HG03139 (cell line): ENCODE measurements at regions not wholly inside any gene's neighbourhood (a gene's known extent, or its start where the extent isn't known, plus 50 kb on each side); places are given as distances from the start of the nearest gene placed in this dataset.
"Not testable (repeated sequence)": the region's sequence is repeated elsewhere in the genome, so short reads cannot be mapped to it uniquely, and the experiment has no call there.

Experiments used
- ATAC-seq: cut with Tn5 transposase; IDR thresholded peaks from one replicate; pipeline ENCODE4 v1.9.1; 2021; ENCODE audit not compliant: unreplicated experiment

DNA sequence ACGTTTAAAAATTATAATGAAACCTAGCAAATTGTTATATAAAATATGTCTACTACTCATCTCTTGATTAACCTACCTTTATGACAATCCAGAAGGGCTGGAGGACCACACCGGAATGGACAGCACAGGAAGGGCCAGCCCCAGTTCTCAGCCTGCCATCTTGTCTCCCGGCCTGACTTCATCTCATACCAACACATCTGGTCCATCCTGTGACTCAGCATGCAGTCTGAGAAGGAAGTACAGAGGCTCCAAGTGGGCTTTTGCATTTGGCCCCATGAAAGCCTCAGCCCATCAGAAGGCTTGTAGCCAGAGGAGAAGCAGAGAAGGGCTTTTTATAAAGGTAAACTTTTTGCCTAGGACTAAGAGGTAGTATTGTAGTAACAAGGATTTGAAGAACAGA lies 436.6 kb downstream of the MRPL39 start:
- ATAC-seq: no peak

DNA sequence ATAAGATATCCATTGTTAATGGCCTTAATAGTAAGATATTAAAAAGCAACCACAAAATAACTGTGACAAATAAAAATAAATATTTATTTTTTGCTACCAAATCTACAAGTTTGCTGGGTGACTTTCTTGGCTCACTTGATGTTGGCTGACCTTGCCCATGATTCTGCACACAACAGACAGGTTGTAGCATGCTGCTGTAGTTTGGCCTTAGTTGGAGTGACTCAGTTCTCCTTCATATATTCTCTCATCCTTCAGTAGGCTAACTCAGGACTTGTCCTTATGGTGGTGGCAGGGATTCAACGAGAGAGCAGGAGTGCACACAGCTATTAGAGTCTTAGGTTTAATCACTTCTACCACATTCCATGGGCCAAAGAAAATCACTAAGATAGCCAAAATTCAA lies 437.9 kb downstream of the MRPL39 start:
- ATAC-seq: no peak

DNA sequence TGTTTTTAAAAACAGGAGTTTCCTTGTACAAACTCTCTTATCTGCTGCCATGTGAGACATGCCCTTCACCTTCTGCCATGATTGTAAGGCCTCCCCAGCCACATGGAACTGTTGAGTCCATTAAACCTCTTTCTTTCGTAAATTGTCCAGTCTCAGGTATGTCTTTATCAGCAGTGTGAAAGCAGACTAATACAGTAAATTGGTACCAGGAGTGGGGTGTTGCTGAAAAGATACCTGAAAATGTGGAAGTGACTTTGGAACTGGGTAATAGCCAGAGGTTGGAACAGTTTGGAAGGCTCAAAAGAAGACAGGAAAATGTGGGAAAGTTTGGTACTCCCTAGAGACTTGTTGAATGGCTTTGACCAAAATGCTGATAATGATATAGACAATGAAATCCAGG lies 440.4 kb downstream of the MRPL39 start:
- ATAC-seq: not testable (repeated sequence)

DNA sequence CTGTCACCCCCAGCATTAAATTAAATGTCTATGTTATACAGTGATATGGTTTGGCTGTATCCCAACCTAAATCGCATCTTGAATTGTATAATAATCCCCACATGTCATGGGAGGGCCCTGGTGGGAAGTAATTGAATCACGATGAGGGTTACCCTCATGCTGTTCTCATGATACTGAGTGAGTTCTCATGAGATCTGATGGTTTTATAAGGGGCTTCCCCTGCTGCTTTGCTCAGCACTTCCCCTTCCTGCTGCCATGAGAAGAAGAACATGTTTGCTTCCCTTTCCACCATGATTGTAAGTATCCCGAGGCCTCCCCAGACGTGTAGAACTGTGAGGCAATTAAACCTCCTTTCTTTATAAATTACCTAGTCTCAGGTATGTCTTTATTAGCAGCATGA lies 445.7 kb downstream of the MRPL39 start:
- ATAC-seq: no peak

DNA sequence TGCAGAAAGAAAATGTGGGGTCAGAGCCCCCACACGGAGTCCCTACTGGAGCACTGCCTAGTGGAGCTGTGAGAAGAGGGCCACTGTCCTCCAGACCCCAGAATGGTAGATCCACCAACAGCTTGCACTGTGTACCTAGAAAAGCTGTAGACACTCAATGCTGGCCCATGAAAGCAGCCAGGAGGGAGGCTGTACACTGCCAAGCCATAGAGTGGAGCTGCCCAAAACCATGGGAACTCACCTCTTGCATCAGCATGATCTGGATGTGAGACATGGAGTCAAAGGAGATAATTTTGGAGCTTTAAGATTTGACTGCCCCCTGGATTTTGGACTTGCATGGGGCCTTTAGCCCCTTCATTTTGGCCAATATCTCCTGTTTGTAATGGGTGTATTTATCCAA lies 452.3 kb downstream of the MRPL39 start:
- ATAC-seq: not testable (repeated sequence)

DNA sequence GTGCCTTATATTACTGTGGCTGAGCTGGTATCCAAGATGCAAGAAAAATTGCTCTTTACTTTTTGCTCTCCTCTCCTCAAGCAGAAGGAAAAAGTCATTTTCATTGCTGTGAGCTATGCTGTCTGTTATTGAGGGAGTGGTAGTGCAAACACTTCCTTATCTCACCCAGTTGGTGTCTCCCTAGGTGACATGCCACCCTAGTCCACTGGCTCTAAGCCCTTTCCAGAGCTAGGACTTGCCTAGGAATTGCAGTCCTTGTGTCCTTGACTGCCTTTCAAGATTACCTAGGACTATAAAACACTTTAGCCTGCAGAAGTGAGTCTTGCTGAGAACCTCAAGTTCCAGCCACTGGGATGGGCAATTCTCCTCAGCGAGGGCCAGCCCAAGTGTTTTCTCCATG lies 458.3 kb downstream of the MRPL39 start:
- no peak for ATAC-seq

DNA sequence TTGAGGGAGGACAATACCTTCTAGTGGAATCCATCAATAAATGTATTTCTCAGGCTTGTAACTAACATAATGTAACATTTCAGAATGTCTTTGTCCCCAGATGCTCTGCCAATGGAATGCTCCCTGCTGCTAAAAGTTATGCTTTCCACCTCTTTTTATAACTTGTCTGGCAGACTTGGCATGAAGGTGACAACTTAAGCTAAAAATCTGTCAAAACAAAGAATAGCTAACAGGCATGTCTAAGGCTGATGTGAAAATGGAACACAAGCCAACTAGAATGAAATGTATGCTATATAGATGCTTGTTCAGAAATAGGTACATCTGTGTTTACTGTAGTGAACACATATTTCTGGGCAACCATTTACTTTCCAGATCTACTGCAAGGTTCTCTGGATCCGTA lies 467.9 kb downstream of the MRPL39 start:
- ATAC-seq: no peak

DNA sequence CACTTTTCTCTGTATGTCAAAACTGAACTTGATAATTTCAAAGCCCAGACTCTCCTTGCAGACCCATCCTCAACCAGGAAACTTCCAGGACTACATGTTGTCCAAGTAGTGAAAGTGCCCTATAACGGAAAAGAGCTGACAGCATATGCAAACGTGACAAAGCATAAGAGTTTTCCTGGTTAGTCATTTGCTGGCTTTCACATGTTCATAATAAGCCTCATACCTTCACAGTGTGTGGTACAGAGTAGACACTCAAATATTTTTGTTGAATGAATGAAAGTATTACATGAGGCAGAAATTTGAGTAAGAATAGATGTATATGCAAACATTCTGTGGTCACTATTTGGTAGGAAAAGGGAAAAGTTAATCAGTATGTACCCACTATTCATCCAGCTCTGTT lies 473.3 kb downstream of the MRPL39 start:
- ATAC-seq: no peak

DNA sequence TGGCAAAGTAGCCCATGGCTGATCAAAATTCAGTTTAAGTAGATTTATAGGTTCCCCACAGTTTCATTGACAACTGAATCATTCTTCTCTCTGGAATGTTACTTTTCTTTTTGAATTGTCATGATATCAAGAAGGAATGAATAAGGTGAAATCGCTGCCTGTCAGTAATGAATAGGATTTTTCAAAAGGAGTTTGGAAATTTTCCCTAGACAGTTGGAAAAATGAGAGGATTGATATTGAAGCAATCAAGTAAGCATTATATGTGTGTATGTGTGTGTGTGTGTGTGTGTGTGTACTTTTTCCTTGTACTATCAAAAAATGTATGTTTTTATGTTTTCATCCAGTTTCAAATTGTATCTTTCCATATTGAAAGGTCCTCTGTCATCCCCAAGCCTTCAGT lies 479.5 kb downstream of the MRPL39 start:
- no peak for ATAC-seq

DNA sequence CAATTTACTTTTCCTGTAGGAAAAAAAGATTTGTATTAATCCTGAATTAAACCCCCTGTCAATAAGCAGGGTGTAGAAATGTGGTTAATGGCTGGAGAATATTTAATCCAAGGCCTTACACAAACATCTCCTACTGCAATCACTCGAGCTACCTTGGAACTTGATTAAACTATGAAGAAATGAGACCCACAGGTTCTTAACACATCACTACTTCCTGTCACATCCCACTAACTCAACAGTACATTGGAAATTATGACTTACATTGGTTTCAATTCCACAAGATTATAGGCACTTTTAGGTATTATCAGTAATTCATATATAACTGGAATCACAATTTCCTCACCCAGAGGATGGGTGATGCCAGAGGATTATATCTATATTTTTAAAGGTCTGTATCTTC lies 480.3 kb downstream of the MRPL39 start:
- ATAC-seq: no peak

DNA sequence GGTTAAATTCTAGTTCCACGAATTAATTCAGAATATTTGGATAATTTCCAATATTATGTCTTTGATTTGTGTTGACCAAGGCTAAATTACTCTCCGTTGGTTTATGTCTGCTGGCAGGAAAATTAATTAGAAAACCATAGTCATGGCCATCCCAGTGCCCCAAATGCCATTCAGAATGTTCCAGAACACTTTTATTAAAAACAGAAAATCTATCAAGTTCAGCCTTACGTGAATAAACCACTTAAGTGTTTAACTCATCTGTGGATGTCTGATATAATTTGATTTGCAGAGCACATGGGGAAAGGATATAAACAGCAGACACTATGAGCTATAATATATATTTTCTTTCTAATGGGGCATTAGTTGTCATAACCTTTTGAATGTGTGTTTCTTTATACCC lies 480.7 kb downstream of the MRPL39 start:
- ATAC-seq: no peak

DNA sequence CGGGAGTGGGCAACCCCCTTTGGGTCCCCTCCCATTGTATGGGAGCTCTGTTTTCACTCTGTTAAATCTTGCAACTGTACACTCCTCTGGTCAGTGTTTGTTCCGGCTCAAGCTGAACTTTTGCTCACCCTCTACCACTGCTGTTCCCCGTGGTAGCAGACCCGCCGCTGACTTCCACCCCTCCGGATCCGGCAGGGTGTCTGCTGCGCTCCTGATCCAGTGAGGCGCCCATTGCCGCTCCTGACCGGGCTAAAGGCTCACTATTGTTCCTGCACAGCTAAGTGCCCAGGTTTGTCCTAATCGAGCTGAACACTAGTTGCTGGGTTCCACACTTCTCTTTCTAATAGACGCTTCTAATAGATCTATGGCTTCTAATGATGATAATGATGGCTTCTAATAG lies 488.6 kb downstream of the MRPL39 start:
- no peak for ATAC-seq

DNA sequence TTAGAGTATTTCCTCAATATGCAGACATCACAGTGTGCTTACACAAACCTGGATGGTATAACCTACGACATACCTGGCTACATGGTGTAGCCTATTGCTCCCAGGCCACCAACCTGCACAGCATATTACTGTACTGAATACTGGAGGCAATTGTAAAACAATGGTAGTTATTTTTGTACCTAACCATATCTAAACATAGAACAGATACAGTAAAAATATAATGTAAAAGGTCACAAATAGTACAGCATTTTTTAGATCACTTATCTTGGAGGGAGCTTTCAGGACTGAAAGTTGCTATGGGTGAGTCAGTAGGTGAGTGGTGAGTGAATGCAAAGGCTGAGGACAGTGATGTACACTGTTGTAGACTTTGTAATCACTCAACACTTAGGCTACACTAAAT lies 492.3 kb downstream of the MRPL39 start:
- ATAC-seq: peak; percentile 58

DNA sequence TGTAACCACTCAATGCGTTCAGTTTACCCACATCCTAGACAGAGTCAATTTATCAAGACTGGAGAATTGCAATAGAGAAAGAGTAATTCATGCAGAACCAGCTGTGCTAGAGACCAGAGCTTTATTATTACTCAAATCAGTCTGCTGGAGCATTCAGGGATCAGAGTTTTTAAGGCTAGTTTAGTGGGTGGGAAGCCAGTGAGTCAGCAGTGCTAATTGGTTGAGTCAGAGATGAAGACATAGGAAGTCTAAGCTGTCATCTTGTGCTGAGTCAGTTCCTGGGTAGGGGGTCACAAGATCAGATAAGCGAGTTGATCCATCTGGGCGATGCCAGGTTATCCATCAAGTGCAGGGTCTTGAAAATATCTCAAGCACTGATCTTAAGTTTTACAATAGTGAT lies 499.6 kb downstream of the MRPL39 start:
- ATAC-seq: no peak

DNA sequence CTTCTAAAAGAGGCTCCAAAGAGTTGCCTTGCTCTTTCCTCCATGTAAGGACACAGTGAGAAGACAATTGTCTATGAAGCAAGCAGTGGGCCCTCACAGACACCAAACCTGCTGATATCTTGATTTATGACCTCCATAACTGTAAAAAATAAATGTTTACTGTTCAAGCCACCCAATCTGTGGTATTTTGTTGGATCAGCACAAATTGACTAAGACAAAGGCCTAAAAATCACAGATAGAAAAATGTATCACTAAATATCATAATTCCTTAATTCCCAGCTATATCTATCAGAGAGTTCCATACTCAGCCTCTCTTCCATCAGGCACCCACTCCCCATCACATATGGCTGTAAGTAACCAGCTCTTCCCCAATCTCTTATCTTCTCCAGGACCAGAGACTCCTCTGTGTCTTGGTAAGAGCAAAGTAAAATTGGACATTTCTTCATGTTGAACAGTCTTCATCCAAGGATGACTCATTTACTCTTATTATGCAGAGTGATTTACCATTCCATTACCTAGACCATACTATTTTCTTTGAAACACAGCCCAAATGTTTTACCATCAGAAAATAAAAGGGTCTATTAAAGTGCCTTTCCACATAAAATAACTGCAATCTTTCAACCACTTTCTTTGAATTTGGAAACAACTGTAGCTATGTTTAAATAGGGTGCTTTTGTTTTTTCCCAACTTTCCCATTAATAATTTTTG lies 503.6 kb downstream of the MRPL39 start:
- no peak for ATAC-seq

DNA sequence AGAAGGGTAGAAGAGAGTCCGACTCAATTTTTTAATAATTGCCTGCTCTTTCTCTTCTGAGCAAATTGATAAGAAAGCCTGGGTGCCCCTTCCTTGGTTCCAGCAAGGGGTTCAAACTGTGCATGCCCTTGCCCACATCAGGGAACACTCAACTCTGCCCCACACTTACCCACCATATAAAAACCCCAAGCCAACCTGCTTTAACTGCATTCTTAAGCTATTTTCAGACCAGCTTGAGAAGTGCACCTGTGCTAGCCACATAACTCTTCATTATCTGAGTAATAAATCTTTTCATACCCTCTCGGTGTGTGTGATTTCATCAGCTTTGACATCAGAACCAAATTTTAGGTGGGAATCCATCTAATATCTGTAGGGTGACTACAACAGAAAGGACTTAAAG lies 509.6 kb downstream of the MRPL39 start:
- ATAC-seq: no peak

DNA sequence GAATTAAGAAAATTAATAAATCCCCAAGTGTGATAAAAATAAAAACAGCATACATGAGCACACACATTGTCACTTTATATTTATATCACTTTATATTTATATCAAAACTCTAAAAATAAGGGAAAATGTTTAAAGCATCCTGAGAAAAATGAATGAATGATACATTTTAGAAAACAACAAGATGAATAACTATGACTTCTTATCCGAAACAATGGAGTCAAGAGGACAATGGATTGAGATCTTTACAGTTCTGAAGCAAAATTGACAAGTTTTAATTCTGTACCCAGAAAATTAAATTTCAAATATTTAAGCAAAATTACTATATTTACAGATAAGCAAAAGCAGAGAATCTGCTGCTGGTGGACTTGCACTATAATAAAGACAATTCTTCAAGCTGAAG lies 512.6 kb downstream of the MRPL39 start:
- ATAC-seq: no peak

DNA sequence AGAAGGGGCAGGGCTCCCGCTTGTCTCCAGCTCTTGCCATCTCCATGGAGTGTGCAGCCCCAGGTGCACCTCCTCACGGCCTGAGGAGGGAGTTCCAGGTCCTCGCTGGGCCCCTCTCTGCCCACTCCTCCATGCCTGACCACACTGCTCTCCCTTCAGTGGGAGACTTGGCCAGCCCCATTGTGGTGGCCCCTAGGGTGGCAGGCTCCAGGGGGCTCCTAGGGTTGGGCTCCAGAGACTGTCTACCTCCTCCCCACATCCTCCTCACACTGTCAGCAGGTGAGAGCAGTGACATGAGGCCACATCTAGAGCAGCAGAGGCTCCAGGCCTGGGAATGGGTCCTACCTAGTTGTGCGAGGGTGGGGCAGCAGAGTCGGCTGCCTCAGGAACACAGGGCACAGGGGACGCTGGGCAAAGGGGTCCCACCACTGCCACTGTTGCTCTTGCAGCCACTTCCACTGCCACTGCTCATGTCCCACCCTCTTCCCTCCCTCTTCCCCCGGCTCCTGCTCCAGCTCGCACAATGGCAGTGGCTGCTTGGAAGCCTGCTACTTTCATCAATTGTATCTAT lies 514.8 kb downstream of the MRPL39 start:
- no peak for ATAC-seq

DNA sequence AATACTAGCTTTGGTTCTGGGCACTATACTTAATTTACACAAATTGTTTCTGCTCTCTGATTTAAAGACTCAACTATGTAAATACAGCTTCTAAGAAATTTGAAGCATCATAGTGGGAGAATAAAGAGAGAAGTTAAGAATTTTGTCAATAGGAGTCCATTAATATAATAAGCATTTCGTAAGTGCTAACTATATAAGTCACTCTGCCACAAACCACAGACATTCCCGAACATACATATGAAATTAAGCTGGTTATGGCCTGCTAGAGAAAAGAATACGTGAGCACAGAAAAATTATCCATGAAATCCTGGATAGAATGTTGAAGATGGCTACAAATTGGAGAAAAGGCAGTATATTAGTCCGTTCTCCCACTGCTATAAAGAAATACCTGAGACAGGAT lies 526.2 kb downstream of the MRPL39 start:
- ATAC-seq: no peak

DNA sequence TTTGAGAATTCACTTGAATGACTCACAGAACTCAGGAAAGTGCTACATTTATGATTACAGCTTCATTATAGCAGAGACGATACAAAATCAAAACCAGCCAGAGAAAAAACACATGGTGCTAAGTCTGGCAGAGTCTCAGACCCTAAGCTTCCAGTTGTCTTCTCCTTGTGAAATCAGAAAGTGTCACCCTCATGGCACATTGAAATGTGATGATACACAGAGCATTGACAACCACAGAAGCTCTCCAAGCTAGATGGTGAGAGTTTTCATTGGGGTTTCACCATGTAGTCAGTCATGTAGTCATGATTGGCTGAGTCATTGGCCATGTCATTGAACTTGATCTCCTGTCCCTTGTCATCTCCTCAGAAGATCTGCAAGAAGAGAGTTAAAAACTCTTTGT lies 526.6 kb downstream of the MRPL39 start:
- no peak for ATAC-seq

DNA sequence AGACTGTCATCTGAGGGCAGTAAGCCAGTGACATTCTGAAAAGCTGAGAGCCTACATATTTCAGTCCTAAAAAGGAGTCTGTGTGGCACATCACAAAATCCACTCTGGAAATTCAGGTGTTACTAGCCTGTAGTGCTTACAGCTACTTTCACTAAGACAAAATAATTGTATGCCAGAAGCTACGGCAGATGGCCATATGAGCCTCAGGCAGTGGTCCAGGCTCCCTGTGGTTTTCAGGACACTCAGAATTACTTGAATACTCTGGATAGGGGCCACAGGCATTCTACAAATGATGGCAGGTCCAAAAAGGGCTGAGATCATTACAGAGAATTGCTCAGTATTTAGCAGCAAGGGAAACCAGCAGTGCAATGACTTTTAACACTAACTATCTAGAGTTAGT lies 527.1 kb downstream of the MRPL39 start:
- ATAC-seq: no peak

DNA sequence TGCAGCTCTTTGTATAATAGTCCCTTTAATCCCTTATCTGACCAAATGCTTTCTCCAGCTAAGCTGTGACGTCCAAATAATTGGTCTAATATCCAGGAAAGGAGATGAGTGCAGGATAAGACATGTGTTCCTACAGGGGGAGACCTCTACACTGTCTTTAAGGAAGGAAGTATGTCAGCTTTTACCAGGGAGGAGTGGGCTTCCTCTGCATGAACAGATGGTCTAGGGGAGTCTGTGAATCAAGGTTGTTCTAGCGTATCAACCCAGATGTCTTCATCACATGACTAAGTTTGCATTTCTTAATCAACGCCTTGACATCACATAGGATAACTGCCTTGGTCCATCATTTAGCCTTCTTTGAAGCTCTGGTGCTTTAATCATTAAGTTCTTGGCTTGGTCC lies 528.2 kb downstream of the MRPL39 start:
- no peak for ATAC-seq

DNA sequence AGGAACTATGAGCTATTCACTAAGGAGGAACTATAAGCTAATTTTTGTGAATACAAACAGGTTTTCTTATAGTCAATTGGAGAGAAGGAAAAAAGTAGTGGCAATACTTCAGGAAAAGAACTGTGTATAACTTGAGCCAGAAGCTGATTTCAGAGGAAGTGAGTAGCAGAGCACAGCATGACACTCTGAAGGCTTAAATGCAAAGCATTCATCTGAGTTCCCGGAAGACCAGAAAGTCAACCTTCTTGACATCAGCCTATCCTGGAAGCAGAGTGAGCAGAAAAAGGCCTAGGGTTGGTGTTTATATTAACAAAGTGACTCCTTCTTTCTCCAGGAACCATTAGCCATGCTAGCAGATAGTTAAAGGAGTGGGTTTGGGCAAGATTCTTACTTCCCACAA lies 545.2 kb downstream of the MRPL39 start:
- no peak for ATAC-seq
